ENCODE measurements at regions not wholly inside any gene's neighbourhood (a gene's known extent, or its start where the extent isn't known, plus 50 kb on each side); places are given as distances from the start of the nearest gene placed in this dataset.

DNA sequence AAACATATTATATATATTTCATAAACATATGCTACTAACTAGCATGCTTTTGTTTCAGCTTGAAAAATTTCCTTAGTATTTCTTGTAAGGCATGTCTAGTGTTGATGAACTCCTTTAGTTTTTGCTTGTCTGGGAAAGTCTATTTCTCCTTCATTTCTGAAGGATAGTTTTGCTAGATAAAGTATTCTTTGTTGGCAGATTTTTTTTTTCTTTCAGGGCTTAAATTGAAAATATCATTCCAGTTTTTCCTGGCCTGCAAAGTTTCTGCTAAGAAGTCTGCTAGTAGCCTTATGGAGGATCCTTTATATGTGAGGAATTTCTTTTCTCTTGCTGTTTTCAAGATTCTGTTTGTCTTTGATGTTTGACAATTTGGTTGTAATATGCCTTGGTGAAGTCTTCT lies 183.5 kb downstream of the SLC4A3 start:
- no peak overlapping the region for H3K4me3 ChIP-seq (ENCODE audit: low read depth, low read length)
- DNase-seq (ENCODE audit: low read depth): no peak
- TF ChIP-seq, protein P1, sequence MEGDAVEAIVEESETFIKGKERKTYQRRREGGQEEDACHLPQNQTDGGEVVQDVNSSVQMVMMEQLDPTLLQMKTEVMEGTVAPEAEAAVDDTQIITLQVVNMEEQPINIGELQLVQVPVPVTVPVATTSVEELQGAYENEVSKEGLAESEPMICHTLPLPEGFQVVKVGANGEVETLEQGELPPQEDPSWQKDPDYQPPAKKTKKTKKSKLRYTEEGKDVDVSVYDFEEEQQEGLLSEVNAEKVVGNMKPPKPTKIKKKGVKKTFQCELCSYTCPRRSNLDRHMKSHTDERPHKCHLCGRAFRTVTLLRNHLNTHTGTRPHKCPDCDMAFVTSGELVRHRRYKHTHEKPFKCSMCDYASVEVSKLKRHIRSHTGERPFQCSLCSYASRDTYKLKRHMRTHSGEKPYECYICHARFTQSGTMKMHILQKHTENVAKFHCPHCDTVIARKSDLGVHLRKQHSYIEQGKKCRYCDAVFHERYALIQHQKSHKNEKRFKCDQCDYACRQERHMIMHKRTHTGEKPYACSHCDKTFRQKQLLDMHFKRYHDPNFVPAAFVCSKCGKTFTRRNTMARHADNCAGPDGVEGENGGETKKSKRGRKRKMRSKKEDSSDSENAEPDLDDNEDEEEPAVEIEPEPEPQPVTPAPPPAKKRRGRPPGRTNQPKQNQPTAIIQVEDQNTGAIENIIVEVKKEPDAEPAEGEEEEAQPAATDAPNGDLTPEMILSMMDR (IDR thresholded peaks at IDR 0.05; ENCODE audit: low read depth, low read length, missing control alignments): no peak

DNA sequence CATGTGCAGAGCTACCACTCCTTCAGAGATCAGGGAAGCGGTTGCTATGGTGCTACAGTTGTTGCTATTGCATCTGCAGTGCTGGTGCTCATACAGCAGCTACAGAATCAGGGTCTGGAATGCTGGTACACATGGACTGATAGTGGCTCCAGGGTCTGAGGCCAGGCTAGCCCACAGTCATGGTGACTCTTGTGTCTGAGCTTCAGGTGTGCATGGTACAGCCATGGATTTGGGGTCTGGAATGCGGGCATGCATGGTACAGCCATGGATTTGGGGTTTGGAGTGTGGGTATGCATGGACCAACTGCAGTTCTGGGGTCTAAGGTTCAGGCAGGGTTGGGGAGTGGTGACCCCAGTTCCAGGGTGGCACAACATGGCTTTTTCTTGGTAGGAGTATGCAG lies 185.2 kb downstream of the SLC4A3 start:
- no peak overlapping the region for H3K4me3 ChIP-seq (ENCODE audit: low read depth, low read length)
- TF ChIP-seq, protein P1 (IDR thresholded peaks at IDR 0.05; ENCODE audit: low read depth, low read length, missing control alignments): no peak
- DNase-seq (ENCODE audit: low read depth): no peak

DNA sequence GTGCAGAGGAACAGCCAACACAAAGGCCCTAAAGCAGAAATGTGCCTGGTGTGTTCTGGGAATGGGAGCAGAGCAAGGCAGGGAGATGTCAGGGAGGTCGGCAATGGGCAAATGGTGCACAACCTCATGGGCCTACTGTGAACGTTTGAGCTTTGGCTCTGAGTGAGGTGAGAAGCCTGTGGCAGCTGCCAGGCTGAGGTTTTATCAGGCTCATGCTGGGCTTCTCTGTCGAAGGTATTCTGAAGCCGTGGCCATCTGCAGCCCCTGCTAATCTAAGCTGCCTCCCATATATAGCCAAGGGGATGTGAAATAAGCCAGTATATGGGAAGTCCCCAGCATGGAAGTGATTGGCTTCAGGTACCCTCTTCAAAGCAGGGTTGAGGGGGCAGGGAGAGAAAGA lies 193.3 kb downstream of the SLC4A3 start:
- DNase-seq (ENCODE audit: low read depth): no peak
- TF ChIP-seq, protein P1 (IDR thresholded peaks at IDR 0.05; ENCODE audit: low read depth, low read length, missing control alignments): no peak
- no peak overlapping the region for H3K4me3 ChIP-seq (ENCODE audit: low read depth, low read length)

DNA sequence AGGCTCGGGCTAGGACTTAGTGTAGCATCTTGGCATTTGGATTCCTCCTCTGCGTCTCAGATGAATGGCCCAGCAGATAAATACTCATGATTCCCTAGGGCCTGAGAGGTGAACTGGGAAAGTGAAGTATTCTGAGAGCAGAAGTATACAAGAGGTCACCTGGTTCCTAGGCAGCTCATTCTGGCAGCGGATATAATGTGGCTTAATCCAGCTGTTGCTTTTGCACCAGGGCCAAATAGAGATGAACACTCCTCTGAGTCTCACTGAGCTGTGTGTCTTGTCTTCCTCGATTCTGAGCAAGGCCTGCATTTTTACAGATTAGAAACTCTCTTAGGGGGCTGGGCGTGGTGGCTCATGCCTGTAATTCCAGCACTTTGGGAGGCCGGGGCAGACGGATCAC lies 196.1 kb downstream of the SLC4A3 start:
- no peak overlapping the region for H3K4me3 ChIP-seq (ENCODE audit: low read depth, low read length)
- TF ChIP-seq, protein P1 (IDR thresholded peaks at IDR 0.05; ENCODE audit: low read depth, low read length, missing control alignments): no peak
- no peak for DNase-seq (ENCODE audit: low read depth)

DNA sequence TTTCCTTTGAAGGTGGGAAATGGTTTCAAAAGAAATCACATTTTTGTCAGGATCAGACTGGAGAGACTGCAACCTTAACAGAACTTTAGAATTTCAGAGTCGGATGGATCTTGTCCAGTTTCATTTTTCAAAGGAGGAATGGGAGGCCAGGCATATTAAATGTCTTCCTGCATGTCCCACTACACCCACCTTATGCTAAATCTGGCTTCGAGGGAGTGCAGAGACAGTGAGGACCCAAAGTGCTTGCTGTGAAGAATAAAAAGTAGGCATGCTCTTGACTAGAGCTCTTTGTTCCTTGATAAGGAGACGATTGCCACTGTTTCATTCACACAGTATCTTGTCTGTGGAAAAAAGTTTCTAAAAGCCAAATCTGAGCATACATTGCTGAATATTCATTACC lies 197.6 kb downstream of the SLC4A3 start:
- TF ChIP-seq, protein P1 (IDR thresholded peaks at IDR 0.05; ENCODE audit: low read depth, low read length, missing control alignments): no peak

DNA sequence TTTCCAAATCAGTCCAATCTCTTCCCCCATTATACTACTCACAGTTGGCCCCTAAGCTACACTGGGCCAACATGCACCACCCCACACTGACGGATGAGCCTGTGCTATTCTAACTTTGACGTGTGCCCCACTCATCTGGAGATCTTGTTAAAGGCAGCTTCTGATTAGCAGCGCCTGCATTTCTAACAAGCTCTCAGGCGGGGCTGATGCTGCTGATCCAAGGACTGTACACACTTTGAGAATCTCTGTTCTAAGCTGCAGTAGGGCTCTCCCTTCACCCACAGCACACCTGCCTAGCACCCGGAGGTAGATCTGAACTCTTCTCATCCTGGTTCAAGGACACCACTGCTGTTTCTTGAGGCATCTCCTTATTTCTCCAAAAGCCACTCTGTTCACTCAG lies 200.7 kb downstream of the SLC4A3 start:
- no peak for DNase-seq (ENCODE audit: low read depth)
- H3K4me3 ChIP-seq (ENCODE audit: low read depth, low read length): no peak overlapping the region
- TF ChIP-seq, protein P1 (IDR thresholded peaks at IDR 0.05; ENCODE audit: low read depth, low read length, missing control alignments): no peak

More for the DNA sequence above, 197.6 kb downstream of the SLC4A3 start:
- H3K4me3 ChIP-seq (ENCODE audit: low read depth, low read length): no peak overlapping the region
- no peak for DNase-seq (ENCODE audit: low read depth)

DNA sequence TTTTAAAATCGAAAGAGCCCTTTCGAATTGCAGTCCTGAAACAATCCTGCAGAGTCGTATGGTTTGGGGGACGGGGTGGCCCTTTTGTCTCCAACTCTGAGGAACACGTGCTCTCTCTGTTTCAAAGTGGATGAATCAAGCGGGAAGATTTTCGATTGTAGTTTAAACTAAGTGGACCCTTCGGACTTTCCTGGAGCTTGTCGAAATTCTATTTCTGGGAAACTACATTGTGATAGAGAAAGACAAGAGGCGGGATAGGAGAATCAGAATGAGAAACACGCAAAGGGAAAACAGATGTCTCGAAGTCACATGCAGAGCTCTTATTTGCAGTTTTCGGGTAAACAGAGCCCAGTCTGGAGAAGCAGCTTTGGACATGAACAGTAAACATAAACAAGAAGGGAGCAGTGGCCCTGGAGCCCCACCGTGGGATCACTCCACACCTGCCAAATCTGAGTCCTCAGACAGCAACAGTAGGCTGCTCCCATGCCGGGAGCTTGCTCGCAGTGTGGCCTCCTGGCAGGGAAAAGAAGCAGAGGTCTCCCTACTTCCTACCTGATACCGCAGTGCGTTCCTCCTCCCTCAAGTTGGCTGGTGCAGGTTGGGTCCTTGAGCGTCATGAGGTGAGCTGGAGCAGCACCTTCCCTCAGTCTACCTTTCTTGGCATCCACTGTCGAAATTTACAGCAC lies 202.4 kb downstream of the SLC4A3 start:
- TF ChIP-seq, protein P1 (IDR thresholded peaks at IDR 0.05; ENCODE audit: low read depth, low read length, missing control alignments): no peak
- no peak for DNase-seq (ENCODE audit: low read depth)
- no peak overlapping the region for H3K4me3 ChIP-seq (ENCODE audit: low read depth, low read length)
